Tibial nerve (tissue), 4 donors: ENCODE measurements at regions not wholly inside any gene's neighbourhood (a gene's known extent, or its start where the extent isn't known, plus 50 kb on each side); places are given as distances from the start of the nearest gene placed in this dataset.
A peak's percentile ranks its signal among the peaks of the same experiment; 100 is the strongest.

ENCODE experiments used
- DNase-seq, 2 donors: peaks; one replicate each; pipeline ENCODE4 v3.0.0-alpha.2; 2019; ENCODE audit warnings: low spot score in 2 of 2
- H3K27ac ChIP-seq, 4 donors: fragments of 200-600 bp; sonication (generic) in 3 of 4; one replicate each; pipeline ENCODE4 v1.5.1; 2017 to 2019; ENCODE audit warnings: mild to moderate bottlenecking in 1 of 4
- H3K27me3 ChIP-seq, 2 donors: fragments of 200-600 bp; sonication (generic) in 1 of 2; one replicate each; pipeline versions ENCODE4 v1.5.1 to v1.6.0; 2017 to 2019
- H3K36me3 ChIP-seq, 3 donors: fragments of 200-600 bp; sonication (generic); one replicate each; pipeline ENCODE4 v1.5.1; 2018 to 2019
- H3K4me1 ChIP-seq, 4 donors: fragments of 200-600 bp; sonication (generic) in 3 of 4; one replicate each; pipeline ENCODE4 v1.5.1; 2017 to 2019
- H3K4me3 ChIP-seq, 4 donors: fragments of 200-600 bp; sonication (generic) in 3 of 4; one replicate each; pipeline ENCODE4 v1.5.1; 2017 to 2019; ENCODE audit warnings: mild to moderate bottlenecking in 1 of 4, moderate library complexity in 1 of 4
- H3K9me3 ChIP-seq, 4 donors: fragments of 200-600 bp; sonication (generic) in 3 of 4; one replicate each; pipeline ENCODE4 v1.5.1; 2017 to 2019
- CTCF ChIP-seq, 5 experiments: fragments of 200-600 bp in 3 of 5; fragments of 450-650 bp in 2 of 5; sonication (generic) in 3 of 5; IDR thresholded peaks; one replicate each; pipeline ENCODE4 v1.5.1; 2016 to 2019; ENCODE audit warnings: antibody characterized with exemption in 5 of 5, mild to moderate bottlenecking in 3 of 5, moderate library complexity in 2 of 5
- EP300 ChIP-seq, 2 donors: sonication (generic); formaldehyde crosslinking; IDR thresholded peaks; one replicate each; pipeline ENCODE4 v1.6.1; 2017; ENCODE audit warnings: antibody characterized with exemption in 2 of 2, mild to moderate bottlenecking in 1 of 2
- POLR2A ChIP-seq, 2 donors: fragments of 450-650 bp; IDR thresholded peaks; one replicate each; pipeline ENCODE4 v1.6.1; 2017; ENCODE audit warnings: antibody characterized with exemption in 2 of 2, mild to moderate bottlenecking in 2 of 2, moderate library complexity in 2 of 2
- WGBS, 2 donors: methylation state at CpG; one replicate each; pipeline ENCODE4 v1.1.5; 2018; 5-methylcytosine and 5-hydroxymethylcytosine counted together

GRCh38 chrX:40153345-40154249 is 55.8 kb upstream of the BCOR start:
- H3K4me3 ChIP-seq = peak overlapping the region; percentile 28 to 55 (median 54)
- peaks cover 0 to 35% (median 0%) of the 10 kb centered on the region in 4 donors for H3K4me1 ChIP-seq
- H3K9me3 ChIP-seq = no peaks in the 10 kb centered on the region
- H3K27me3 ChIP-seq = peaks cover 0 to 61% of the 10 kb centered on the region in 2 donors
- TF ChIP-seq POLR2A (IDR thresholded peaks at IDR 0.05) (no peak), CTCF (IDR thresholded peaks at IDR 0.05) (peak in 2 of 5 experiments; percentile 11 to 13), EP300 (IDR thresholded peaks at IDR 0.05) (peak in 1 of 2 donors; percentile 29)
- H3K36me3 ChIP-seq = no peaks in the 10 kb centered on the region
- no peak for DNase-seq
- 0 to 10% methylated on average over 34 to 57 of the region's 70 CpGs for whole genome bisulfite sequencing, 2 donors
- H3K27ac ChIP-seq = peak overlapping the region in 3 of 4 donors; percentile 65 to 77 (median 76)

GRCh38 chrX:40152741-40153344 is 55.1 kb upstream of the BCOR start:
- no peaks in the 10 kb centered on the region for H3K36me3 ChIP-seq
- WGBS, 2 donors = 8 to 10% methylated on average over 10 to 35 of the region's 47 CpGs
- H3K4me1 ChIP-seq = peaks cover 0 to 35% (median 0%) of the 10 kb centered on the region in 4 donors
- H3K9me3 ChIP-seq = no peaks in the 10 kb centered on the region
- TF ChIP-seq EP300 (IDR thresholded peaks at IDR 0.05) = peak in 1 of 2 donors; percentile 17
- no peak for TF ChIP-seq CTCF (IDR thresholded peaks at IDR 0.05)
- H3K4me3 ChIP-seq = peak overlapping the region; percentile 28 to 55 (median 54)
- H3K27ac ChIP-seq = peak overlapping the region in 3 of 4 donors; percentile 65 to 77 (median 76)
- H3K27me3 ChIP-seq = peaks cover 0 to 61% of the 10 kb centered on the region in 2 donors
- no peak for DNase-seq

DNA sequence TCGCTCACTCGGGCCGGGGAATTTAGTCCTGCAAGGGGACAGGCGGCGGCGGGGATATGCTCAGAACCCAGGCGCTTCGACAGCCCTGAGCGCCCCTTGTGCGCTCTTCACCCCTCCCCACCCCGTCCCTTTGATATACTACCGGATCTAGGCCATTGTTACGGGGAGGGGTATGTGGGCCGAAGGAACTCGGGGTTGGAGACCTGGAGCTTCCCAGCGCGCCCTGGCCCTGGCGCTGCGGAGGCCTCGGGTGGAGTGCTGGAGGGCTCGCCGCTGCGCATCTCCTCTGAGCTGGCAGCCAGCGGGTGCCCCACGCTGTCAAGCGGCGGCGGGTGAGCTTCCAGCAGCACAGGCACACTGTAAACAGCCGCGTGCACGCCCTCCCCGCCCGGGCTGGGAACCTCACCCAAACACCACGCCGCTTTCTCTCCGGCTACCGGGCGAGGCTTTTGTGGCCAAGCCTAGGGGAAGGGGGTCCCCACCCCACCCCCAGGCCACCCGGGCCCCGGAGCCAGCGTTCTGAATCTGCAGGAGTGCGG is 54.5 kb upstream of the BCOR start:
- WGBS, 2 donors = 27 to 30% methylated on average over 2 to 35 of the region's 42 CpGs
- no peak for DNase-seq
- Histone ChIP-seq H3K9me3 (no peaks in the 10 kb centered on the region), H3K4me1 (peaks cover 0 to 35% (median 0%) of the 10 kb centered on the region in 4 donors), H3K4me3 (peak overlapping the region; percentile 28 to 55 (median 54)), H3K27me3 (peaks cover 0 to 61% of the 10 kb centered on the region in 2 donors), H3K27ac (peak overlapping the region in 3 of 4 donors; percentile 65 to 77 (median 76)), H3K36me3 (no peaks in the 10 kb centered on the region)
- no peak for TF ChIP-seq EP300 (IDR thresholded peaks at IDR 0.05)
- TF ChIP-seq POLR2A (IDR thresholded peaks at IDR 0.05) = no peak
- no peak for TF ChIP-seq CTCF (IDR thresholded peaks at IDR 0.05)

- 41 to 57% methylated on average over 32 to 60 of the region's 60 CpGs for WGBS, 2 donors
- H3K36me3 ChIP-seq = no peaks in the 10 kb centered on the region
- no peak for DNase-seq
- H3K4me1 ChIP-seq = peaks cover 0 to 41% (median 2%) of the 10 kb centered on the region in 4 donors
- H3K27ac ChIP-seq = peak overlapping the region in 2 of 4 donors; percentile 65 to 77
- peak overlapping the region in 1 of 4 donors; percentile 55 for H3K4me3 ChIP-seq
- no peak for TF ChIP-seq POLR2A (IDR thresholded peaks at IDR 0.05)
- H3K27me3 ChIP-seq = peaks cover 0 to 61% of the 10 kb centered on the region in 2 donors
- no peaks in the 10 kb centered on the region for H3K9me3 ChIP-seq
Observed at GRCh38 chrX:40151211-40152172, 53.7 kb upstream of the BCOR start.

GRCh38 chrX:40150503-40150902 is 52.7 kb upstream of the BCOR start:
- WGBS, 2 donors = 39 to 72% methylated on average over 5 to 6 of the region's 6 CpGs
- no peak for TF ChIP-seq POLR2A (IDR thresholded peaks at IDR 0.05)
- Histone ChIP-seq H3K27ac (no peak overlapping the region), H3K9me3 (no peaks in the 10 kb centered on the region), H3K4me1 (peaks cover 0 to 42% (median 3%) of the 10 kb centered on the region in 4 donors), H3K4me3 (no peak overlapping the region), H3K36me3 (no peaks in the 10 kb centered on the region), H3K27me3 (peaks cover 0 to 61% of the 10 kb centered on the region in 2 donors)
- no peak for DNase-seq
